ENCODE measurements at regions not wholly inside any gene's neighbourhood (a gene's known extent, or its start where the extent isn't known, plus 50 kb on each side); places are given as distances from the start of the nearest gene placed in this dataset.
"Not testable (repeated sequence)": the region's sequence is repeated elsewhere in the genome, so short reads cannot be mapped to it uniquely, and the experiment has no call there.

DNA sequence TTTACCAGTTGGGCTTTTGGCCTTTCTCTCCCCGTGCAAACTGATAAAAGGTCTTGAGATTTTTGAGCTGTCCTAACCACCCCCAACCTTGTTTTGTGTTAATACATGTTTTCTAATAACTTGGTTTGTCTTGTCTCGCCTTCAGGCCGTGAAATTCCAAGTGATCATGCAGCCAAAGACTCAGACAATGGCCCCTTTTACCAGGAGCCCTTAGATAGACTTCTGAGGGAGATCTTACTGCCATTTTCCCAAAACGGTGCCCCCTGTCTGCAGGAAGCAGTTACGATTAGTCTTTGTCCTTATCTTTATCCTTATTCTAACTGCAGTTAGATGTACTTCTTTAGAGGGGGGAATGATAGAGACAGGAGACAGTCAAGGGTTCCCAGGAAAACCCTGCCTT lies 245.3 kb upstream of the HDX start:
- Histone ChIP-seq H3K9me3 (no peaks in the 10 kb centered on the region), H3K27ac (no peak overlapping the region), H3K36me3 (no peaks in the 10 kb centered on the region), H3K4me1 (no peaks in the 10 kb centered on the region), H3K27me3 (peaks cover 0 to 5% (median 0%) of the 10 kb centered on the region in 4 donors), H3K4me3 (no peak overlapping the region)
- DNase-seq (no peak), ATAC-seq (no peak), FAIRE-seq (no peak)
- intact Hi-C loops (cut with DNase I), result no loop called here
- TF ChIP-seq, protein P1, sequence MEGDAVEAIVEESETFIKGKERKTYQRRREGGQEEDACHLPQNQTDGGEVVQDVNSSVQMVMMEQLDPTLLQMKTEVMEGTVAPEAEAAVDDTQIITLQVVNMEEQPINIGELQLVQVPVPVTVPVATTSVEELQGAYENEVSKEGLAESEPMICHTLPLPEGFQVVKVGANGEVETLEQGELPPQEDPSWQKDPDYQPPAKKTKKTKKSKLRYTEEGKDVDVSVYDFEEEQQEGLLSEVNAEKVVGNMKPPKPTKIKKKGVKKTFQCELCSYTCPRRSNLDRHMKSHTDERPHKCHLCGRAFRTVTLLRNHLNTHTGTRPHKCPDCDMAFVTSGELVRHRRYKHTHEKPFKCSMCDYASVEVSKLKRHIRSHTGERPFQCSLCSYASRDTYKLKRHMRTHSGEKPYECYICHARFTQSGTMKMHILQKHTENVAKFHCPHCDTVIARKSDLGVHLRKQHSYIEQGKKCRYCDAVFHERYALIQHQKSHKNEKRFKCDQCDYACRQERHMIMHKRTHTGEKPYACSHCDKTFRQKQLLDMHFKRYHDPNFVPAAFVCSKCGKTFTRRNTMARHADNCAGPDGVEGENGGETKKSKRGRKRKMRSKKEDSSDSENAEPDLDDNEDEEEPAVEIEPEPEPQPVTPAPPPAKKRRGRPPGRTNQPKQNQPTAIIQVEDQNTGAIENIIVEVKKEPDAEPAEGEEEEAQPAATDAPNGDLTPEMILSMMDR (IDR thresholded peaks at IDR 0.05), result no peak
- 45 to 59% methylated on average over 5 of the region's 5 CpGs for WGBS, 2 donors

DNA sequence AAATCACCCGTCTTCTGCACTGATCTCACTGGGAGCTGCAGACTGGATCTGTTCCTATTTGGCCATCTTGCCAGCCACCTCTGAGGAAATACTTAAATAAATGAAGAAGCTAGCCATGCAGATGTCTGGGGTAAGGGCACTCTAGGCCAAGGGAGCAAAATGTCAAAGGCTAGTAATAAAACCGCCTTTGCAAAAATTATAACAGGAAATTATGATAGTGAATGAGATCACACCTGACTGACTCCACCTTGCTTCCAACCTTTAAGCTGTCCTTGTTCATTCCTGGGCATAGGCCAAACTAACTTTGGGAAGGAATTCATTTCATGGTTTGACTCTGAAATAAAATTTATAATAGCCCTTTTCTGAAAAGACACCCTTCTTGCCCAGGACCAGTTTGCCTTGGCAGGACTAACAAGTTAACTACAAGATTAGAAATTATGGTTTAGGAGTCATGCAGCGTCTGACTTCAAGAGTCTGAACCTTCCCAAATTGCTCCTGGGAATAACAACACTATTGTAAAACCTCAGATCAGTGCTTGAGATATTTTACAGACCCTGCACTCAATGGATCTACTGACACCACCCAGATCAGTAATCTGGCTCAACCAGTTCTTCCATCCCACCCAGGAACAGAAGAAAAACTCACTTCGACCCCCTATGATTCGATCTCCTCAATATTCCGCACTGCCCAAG lies 246.9 kb upstream of the HDX start:
- Histone ChIP-seq H3K27ac (no peak overlapping the region), H3K4me3 (no peak overlapping the region), H3K36me3 (no peaks in the 10 kb centered on the region), H3K27me3 (peaks cover 0 to 5% (median 0%) of the 10 kb centered on the region in 4 donors), H3K4me1 (no peaks in the 10 kb centered on the region), H3K9me3 (no peaks in the 10 kb centered on the region)
- 49 to 56% methylated on average over 6 of the region's 6 CpGs for WGBS, 2 donors
- intact Hi-C loops (cut with DNase I), result no loop called here
- DNase-seq (no peak), FAIRE-seq (no peak), ATAC-seq (no peak)
- TF ChIP-seq, protein P1 (IDR thresholded peaks at IDR 0.05), result no peak

DNA sequence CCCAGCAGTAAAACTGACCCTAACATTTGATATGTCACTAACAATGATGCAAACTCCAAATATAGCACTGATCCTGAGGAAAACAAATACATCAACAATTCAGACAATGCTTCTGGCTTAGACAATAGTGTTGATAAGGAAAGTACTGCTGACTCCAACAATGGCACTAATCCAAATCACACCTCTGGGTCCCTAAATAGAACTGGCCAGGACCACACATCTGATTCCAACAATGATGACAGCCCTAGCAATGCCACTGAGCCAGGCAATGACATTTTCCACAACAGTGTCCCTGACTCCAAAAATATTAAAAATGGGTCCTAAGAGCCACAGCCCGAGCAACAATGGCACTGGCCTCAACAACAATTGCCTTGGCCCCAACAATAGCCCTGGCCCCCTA lies 243.1 kb upstream of the APOOL start:
- Histone ChIP-seq H3K4me3 (no peak overlapping the region), H3K27ac (no peak overlapping the region), H3K4me1 (no peaks in the 10 kb centered on the region), H3K36me3 (no peaks in the 10 kb centered on the region), H3K27me3 (no peaks in the 10 kb centered on the region), H3K9me3 (no peaks in the 10 kb centered on the region)
- ATAC-seq, result no peak
- TF ChIP-seq, protein P1 (IDR thresholded peaks at IDR 0.05), result no peak
- intact Hi-C loops (cut with DNase I), result no loop called here
- no peak for FAIRE-seq
- WGBS, 2 donors, result 61 to 81% methylated on average over 1 of the region's 1 CpG
- DNase-seq, result no peak

DNA sequence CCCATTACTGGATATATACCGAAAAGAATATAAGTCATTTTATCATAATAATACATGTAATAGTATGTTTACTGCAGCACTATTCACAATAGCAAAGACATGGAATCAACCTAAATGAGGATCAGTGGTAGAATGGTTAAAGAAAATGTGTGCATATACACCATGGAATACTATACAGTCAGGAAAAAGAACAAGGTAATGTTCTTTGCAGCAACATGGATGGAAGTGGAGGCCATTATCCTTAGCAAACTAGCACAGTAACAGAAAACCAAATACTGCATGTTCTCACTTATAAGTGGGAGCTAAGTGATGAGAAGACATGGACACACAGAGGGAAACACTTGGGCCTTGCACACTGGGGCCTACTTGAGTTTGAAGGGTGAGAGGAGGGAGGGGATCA lies 207.4 kb upstream of the APOOL start:
- TF ChIP-seq, protein P1 (IDR thresholded peaks at IDR 0.05), result no peak
- H3K36me3 ChIP-seq, result no peaks in the 10 kb centered on the region
- H3K4me3 ChIP-seq, result no peak overlapping the region
- H3K27me3 ChIP-seq, result peaks cover 0 to 7% (median 0%) of the 10 kb centered on the region in 4 donors
- ATAC-seq (no peak), DNase-seq (no peak), FAIRE-seq (no peak)
- no peaks in the 10 kb centered on the region for H3K4me1 ChIP-seq
- no peak overlapping the region for H3K27ac ChIP-seq
- WGBS, 2 donors, result 93 to 97% methylated on average over 1 of the region's 1 CpG
- H3K9me3 ChIP-seq, result no peaks in the 10 kb centered on the region
- intact Hi-C loops (cut with DNase I), result no loop called here

DNA sequence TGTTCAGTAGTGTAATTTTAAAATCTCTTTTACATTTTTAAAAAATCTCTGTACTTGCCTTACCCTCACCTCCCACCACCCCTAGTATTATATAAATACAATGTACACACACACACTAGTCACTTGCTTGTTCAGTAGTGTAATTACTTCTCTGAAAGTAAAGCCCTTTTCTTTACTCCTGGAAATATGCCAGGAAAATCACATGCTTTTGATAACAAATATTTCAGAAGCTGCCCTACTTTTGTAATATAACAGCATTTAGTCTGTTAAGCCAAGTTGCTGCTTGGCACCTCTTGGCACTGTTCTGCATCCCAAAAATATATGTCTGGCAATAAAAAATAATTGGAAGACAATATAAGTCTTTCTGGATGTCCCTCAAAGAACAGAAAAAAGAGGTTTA lies 172.8 kb upstream of the APOOL start:
- TF ChIP-seq, protein P1 (IDR thresholded peaks at IDR 0.05), result no peak
- Histone ChIP-seq H3K36me3 (no peaks in the 10 kb centered on the region), H3K4me3 (no peak overlapping the region), H3K4me1 (peaks cover 0 to 4% (median 0%) of the 10 kb centered on the region in 3 donors), H3K27ac (no peak overlapping the region), H3K27me3 (peaks cover 0 to 3% (median 1%) of the 10 kb centered on the region in 4 donors), H3K9me3 (no peaks in the 10 kb centered on the region)
- peak; percentile 60 for FAIRE-seq
- DNase-seq, result no peak
- peak in 2 of 4 donors; percentile 14 to 35 for ATAC-seq
- intact Hi-C loops (cut with DNase I), result no loop called here

DNA sequence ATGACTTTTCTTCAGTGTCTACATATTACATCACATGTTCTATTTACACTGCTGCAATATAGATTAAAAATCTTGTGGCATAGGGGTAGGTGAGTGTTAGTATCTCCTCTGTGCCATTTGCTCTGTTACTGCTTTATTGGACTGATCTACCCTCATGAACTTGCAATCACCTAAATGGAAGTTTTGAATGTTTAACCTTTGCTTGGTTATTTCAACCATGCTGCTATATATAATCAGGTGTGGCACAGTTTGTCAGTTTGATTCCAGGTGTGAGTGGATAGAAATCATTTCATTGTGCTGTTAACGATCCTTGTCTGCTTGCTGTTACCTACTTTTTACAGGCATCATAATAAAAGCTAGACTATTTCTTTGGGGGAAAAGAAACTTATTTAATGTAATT lies 157.1 kb upstream of the APOOL start:
- FAIRE-seq, result peak; percentile 97
- not testable (repeated sequence) for H3K4me1 ChIP-seq
- WGBS, 2 donors, result 74 to 81% methylated on average over 1 of the region's 1 CpG

DNA sequence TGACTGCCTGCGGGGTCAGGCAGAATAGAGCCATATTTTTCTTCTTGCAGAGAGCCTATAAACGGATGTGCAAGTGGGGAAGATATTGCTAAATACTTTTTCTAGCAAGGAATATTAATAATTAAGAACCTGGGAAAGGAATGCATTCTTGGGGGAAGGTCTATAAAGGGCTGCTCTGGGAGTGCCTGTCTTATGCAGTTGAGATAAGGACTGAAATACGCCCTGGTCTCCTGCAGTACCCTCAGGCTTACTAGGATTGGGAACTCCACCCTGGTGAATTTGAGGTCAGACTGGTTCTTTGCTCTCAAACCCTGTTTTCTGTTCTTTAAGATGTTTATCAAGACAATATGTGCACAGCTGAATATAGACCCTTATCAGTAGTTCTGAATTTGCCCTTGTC lies 152.5 kb upstream of the APOOL start:
- H3K9me3 ChIP-seq; FAIRE-seq; ATAC-seq; H3K27ac ChIP-seq; intact Hi-C loops (cut with DNase I); H3K4me1 ChIP-seq; H3K4me3 ChIP-seq; H3K27me3 ChIP-seq; DNase-seq; H3K36me3 ChIP-seq: not testable (repeated sequence)
- WGBS, 2 donors, result 68 to 70% methylated on average over 3 of the region's 3 CpGs

More for the DNA sequence above, 157.1 kb upstream of the APOOL start:
- H3K27ac ChIP-seq; H3K4me3 ChIP-seq; H3K27me3 ChIP-seq; intact Hi-C loops (cut with DNase I); H3K36me3 ChIP-seq; ATAC-seq; H3K9me3 ChIP-seq; DNase-seq: not testable (repeated sequence)

DNA sequence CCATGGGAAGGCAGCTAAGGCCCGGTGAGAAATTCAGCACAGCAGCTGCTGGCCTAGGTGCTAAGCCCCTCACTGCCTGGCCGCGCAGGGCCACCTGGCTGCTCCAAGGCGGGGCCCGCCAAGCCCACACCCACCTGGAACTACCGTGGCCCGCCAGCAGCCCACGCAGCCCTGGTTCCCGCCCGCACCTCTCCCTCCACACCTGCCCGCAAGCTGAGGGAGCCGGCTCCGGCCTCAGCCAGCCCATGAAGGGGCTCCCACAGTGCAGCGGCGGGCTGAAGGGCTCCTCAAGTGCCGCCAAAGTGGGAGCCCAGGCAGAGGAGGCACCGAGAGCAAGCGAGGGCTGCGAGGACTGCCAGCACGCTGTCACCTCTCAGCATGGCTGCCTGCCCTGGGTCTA lies 146.9 kb upstream of the APOOL start:
- peak in 1 of 6 donors; percentile 49 for DNase-seq
- H3K9me3 ChIP-seq; H3K27me3 ChIP-seq; H3K36me3 ChIP-seq; H3K4me3 ChIP-seq; H3K27ac ChIP-seq; H3K4me1 ChIP-seq; FAIRE-seq; intact Hi-C loops (cut with DNase I); ATAC-seq: not testable (repeated sequence)
- WGBS, 2 donors, result 82 to 93% methylated on average over 17 to 20 of the region's 20 CpGs
